ENCODE measurements at regions not wholly inside any gene's neighbourhood (a gene's known extent, or its start where the extent isn't known, plus 50 kb on each side); places are given as distances from the start of the nearest gene placed in this dataset.

DNA sequence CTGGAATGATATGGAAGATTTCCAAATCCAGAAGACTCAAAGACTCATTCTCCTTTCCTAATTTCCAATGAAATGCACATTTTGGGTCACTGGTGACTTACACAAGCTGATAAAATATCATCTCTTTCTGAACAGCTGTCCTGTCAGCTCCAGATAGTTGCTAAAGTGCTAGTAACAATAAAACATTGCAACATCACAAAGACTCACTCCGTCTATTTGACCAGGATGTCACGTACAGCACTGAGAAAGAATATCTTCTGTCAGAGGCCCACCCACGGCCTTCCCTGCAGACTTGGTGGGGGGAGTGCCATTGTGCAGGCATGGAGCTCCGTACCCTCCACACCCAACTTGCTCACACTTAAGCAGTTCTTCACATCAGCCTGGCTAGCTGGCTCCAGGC lies 78.9 kb upstream of the EGR2 start:
- Histone ChIP-seq H3K9me3 (ENCODE audit: low read length) (no peaks in the 10 kb centered on the region), H3F3A (ENCODE audit: insufficient read depth, low read length) (no peaks in the 10 kb centered on the region), H3K4me1 (ENCODE audit: insufficient read depth, low read length, severe bottlenecking) (no peaks in the 10 kb centered on the region), H2AFZ (ENCODE audit: low read length) (no peak overlapping the region), H3K27me3 (ENCODE audit: insufficient read depth, low read length) (no peaks in the 10 kb centered on the region; the same call in 1 of the 2 replicates), H3K79me2 (ENCODE audit: insufficient read depth, low read length) (no peaks in the 10 kb centered on the region), H3K27ac (ENCODE audit: low read depth, low read length, poor library complexity, severe bottlenecking) (no peak overlapping the region), H3K9ac (ENCODE audit: low read length) (no peak overlapping the region), H4K20me1 (ENCODE audit: insufficient read depth, low read length) (no peaks in the 10 kb centered on the region), H3K4me2 (ENCODE audit: low read length) (no peak overlapping the region), H3K4me3 (ENCODE audit: low read depth, low read length, poor library complexity, severe bottlenecking) (no peak overlapping the region), H3K9me2 (ENCODE audit: low read depth, low read length) (no peaks in the 10 kb centered on the region), H3K36me3 (ENCODE audit: insufficient read depth, low read length) (no peaks in the 10 kb centered on the region)
- TF ChIP-seq, protein P1, sequence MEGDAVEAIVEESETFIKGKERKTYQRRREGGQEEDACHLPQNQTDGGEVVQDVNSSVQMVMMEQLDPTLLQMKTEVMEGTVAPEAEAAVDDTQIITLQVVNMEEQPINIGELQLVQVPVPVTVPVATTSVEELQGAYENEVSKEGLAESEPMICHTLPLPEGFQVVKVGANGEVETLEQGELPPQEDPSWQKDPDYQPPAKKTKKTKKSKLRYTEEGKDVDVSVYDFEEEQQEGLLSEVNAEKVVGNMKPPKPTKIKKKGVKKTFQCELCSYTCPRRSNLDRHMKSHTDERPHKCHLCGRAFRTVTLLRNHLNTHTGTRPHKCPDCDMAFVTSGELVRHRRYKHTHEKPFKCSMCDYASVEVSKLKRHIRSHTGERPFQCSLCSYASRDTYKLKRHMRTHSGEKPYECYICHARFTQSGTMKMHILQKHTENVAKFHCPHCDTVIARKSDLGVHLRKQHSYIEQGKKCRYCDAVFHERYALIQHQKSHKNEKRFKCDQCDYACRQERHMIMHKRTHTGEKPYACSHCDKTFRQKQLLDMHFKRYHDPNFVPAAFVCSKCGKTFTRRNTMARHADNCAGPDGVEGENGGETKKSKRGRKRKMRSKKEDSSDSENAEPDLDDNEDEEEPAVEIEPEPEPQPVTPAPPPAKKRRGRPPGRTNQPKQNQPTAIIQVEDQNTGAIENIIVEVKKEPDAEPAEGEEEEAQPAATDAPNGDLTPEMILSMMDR (IDR thresholded peaks at IDR 0.05; ENCODE audit: low read length): no peak
- no peak for TF ChIP-seq EZH2 (IDR thresholded peaks at IDR 0.05; ENCODE audit: borderline replicate concordance, low read length)

DNA sequence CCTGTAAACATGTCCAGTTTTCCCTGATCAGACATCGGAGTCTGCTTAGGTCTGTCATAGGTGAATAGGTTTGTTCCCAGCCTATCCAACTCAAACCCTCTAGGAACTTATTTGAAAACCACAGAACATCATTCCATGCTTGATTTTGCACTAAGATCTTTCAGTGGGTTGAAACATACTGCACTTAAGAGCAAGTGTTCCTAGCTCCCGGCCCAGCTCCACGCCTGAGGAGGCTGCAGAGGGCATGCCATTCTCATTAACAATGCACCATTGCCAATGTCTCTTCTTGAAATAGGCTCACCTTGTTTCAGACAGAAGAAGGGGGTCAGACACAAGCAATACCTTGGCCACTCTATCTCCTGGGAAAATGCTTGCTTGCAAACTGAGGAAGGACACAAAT lies 78.0 kb upstream of the EGR2 start:
- Histone ChIP-seq H3K4me3 (ENCODE audit: low read depth, low read length, poor library complexity, severe bottlenecking) (no peak overlapping the region), H3K9me2 (ENCODE audit: low read depth, low read length) (no peaks in the 10 kb centered on the region), H3K36me3 (ENCODE audit: insufficient read depth, low read length) (no peaks in the 10 kb centered on the region), H3K4me2 (ENCODE audit: low read length) (no peak overlapping the region), H3K4me1 (ENCODE audit: insufficient read depth, low read length, severe bottlenecking) (no peaks in the 10 kb centered on the region), H3K9me3 (ENCODE audit: low read length) (no peaks in the 10 kb centered on the region), H2AFZ (ENCODE audit: low read length) (no peak overlapping the region), H3F3A (ENCODE audit: insufficient read depth, low read length) (no peaks in the 10 kb centered on the region), H3K27me3 (ENCODE audit: insufficient read depth, low read length) (no peaks in the 10 kb centered on the region; the same call in 1 of the 2 replicates), H3K27ac (ENCODE audit: low read depth, low read length, poor library complexity, severe bottlenecking) (no peak overlapping the region), H3K79me2 (ENCODE audit: insufficient read depth, low read length) (no peaks in the 10 kb centered on the region), H3K9ac (ENCODE audit: low read length) (no peak overlapping the region), H4K20me1 (ENCODE audit: insufficient read depth, low read length) (no peaks in the 10 kb centered on the region)
- TF ChIP-seq, protein P1 (IDR thresholded peaks at IDR 0.05; ENCODE audit: low read length): no peak
- no peak for TF ChIP-seq EZH2 (IDR thresholded peaks at IDR 0.05; ENCODE audit: borderline replicate concordance, low read length)

DNA sequence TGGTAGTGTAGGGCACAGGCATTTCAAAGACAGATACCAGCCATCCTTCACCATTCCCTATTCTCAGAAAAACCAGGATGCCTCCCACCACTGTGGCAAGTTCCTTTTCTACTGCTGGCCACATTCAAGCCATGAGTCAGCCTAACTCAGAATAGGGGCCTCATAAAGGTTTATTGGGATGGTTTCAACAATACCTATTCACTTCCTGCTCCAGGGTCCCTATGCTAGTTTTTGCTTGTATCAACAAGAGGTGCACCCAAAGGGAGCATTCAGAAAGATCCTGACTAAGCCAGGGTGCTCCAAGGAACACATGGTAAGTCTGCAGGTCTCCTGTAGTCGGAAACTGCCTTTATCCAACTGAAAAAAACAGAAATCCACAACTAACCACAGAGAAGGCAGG lies 76.9 kb upstream of the EGR2 start:
- no peaks in the 10 kb centered on the region for H4K20me1 ChIP-seq (ENCODE audit: insufficient read depth, low read length)
- no peaks in the 10 kb centered on the region for H3F3A ChIP-seq (ENCODE audit: insufficient read depth, low read length)
- no peak overlapping the region for H2AFZ ChIP-seq (ENCODE audit: low read length)
- H3K9ac ChIP-seq (ENCODE audit: low read length): no peak overlapping the region
- H3K27ac ChIP-seq (ENCODE audit: low read depth, low read length, poor library complexity, severe bottlenecking): no peak overlapping the region
- H3K27me3 ChIP-seq (ENCODE audit: insufficient read depth, low read length): no peaks in the 10 kb centered on the region; the same call in 1 of the 2 replicates
- H3K9me3 ChIP-seq (ENCODE audit: low read length): no peaks in the 10 kb centered on the region
- H3K4me1 ChIP-seq (ENCODE audit: insufficient read depth, low read length, severe bottlenecking): no peaks in the 10 kb centered on the region
- H3K4me3 ChIP-seq (ENCODE audit: low read depth, low read length, poor library complexity, severe bottlenecking): no peak overlapping the region
- no peaks in the 10 kb centered on the region for H3K9me2 ChIP-seq (ENCODE audit: low read depth, low read length)
- TF ChIP-seq, protein P1 (IDR thresholded peaks at IDR 0.05; ENCODE audit: low read length): no peak
- TF ChIP-seq EZH2 (IDR thresholded peaks at IDR 0.05; ENCODE audit: borderline replicate concordance, low read length): no peak
- no peak overlapping the region for H3K4me2 ChIP-seq (ENCODE audit: low read length)
- H3K79me2 ChIP-seq (ENCODE audit: insufficient read depth, low read length): no peaks in the 10 kb centered on the region
- no peaks in the 10 kb centered on the region for H3K36me3 ChIP-seq (ENCODE audit: insufficient read depth, low read length)

Data from OCI-LY1 (cell line).